GM12878 (cell line): ENCODE measurements at regions not wholly inside any gene's neighbourhood (a gene's known extent, or its start where the extent isn't known, plus 50 kb on each side); places are given as distances from the start of the nearest gene placed in this dataset.

Experiments
- ATAC-seq: fragments of 200-7000 bp; cut with Tn5 transposase; 3 replicates; pipeline ENCODE4 v1.9.1; 2020; ENCODE audit warnings: mild to moderate bottlenecking, moderate library complexity
- BruUV-seq: library from RNA; stranded (reverse); fragments of 400-500 nt; replicated peaks from 2 replicates; lab custom pipeline; 2021; lab: Mats Ljungman, UMichigan
- CTCF ChIA-PET: fragments of 300-600 bp; sonication (Branson Sonifier 250); formaldehyde crosslinking; extraction: SDS; loops from one replicate; lab custom pipeline; 2021; ENCODE audit warnings: inconsistent platforms; lab: Yijun Ruan, JAX
- POLR2A ChIA-PET: fragments of 350-600 bp; formaldehyde crosslinking; extraction: SDS; loops from one replicate; lab custom pipeline; 2021; ENCODE audit warnings: inconsistent platforms; lab: Charles Lee
- RAD21 ChIA-PET: fragments of 300-600 bp; sonication (Branson Sonifier 250); formaldehyde crosslinking; loops from one replicate; lab custom pipeline; 2023; ENCODE audit warnings: antibody characterized with exemption; ENCODE audit not compliant: unreplicated experiment; lab: Charles Lee
- SMC1A ChIA-PET: fragments of 300-600 bp; sonication (Branson Sonifier 250); formaldehyde crosslinking; loops from one replicate; lab custom pipeline; 2023; ENCODE audit not compliant: unreplicated experiment, uncharacterized antibody; lab: Charles Lee
- DNase-seq: peaks from one replicate; pipeline ENCODE4 v3.0.0-alpha.2; 2011; ENCODE audit warnings: low read depth, low spot score
- FAIRE-seq: peaks from 3 replicates; lab custom pipeline; 2011; peaks lifted over from hg19 to GRCh38; lab: Jason Lieb, UNC
- H2AFZ ChIP-seq: 2 replicates; pipeline ENCODE4 v1.6.0; 2011; ENCODE audit warnings: low read depth, low read length, control low read depth; ENCODE audit not compliant: control insufficient read depth
- H3K27ac ChIP-seq: 2 replicates; pipeline ENCODE4 v1.5.1; 2011; ENCODE audit warnings: control low read depth; ENCODE audit not compliant: control insufficient read depth, insufficient read depth
- H3K27me3 ChIP-seq, 2 experiments: replicated peaks in 1 of 2; 2 replicates each; pipeline versions ENCODE4 v1.6.0 to v1.6.1; 2011; ENCODE audit warnings: low read length in 1 of 2; ENCODE audit not compliant: control insufficient read depth in 2 of 2, insufficient read depth in 2 of 2
- H3K36me3 ChIP-seq, 2 experiments: 2 replicates each; pipeline ENCODE4 v1.5.1; 2011; ENCODE audit warnings: low read length in 1 of 2; ENCODE audit not compliant: control insufficient read depth in 2 of 2, insufficient read depth in 2 of 2
- H3K4me1 ChIP-seq: 2 replicates; pipeline ENCODE4 v1.6.1; 2011; ENCODE audit warnings: mild to moderate bottlenecking, low read length, moderate library complexity, mixed read lengths; ENCODE audit not compliant: control insufficient read depth, insufficient read depth
- H3K4me2 ChIP-seq: 2 replicates; pipeline ENCODE4 v1.6.0; 2011; ENCODE audit warnings: control low read depth; ENCODE audit not compliant: control insufficient read depth, insufficient read depth
- H3K4me3 ChIP-seq: fragments of 200-600 bp; sonication (generic); 2 replicates; pipeline ENCODE4 v1.5.1; 2016
- H3K79me2 ChIP-seq: 2 replicates; pipeline ENCODE4 v1.6.0; 2011; ENCODE audit warnings: low read length; ENCODE audit not compliant: control insufficient read depth, insufficient read depth
- H3K9ac ChIP-seq: 2 replicates; pipeline ENCODE4 v1.8.0; 2011; ENCODE audit warnings: low read length, control low read depth, mixed read lengths; ENCODE audit not compliant: control insufficient read depth, insufficient read depth
- H3K9me3 ChIP-seq: replicated peaks from 3 replicates; pipeline ENCODE4 v1.5.1; 2011; ENCODE audit warnings: mild to moderate bottlenecking, low read length; ENCODE audit not compliant: control insufficient read depth, insufficient read depth
- H4K20me1 ChIP-seq: 2 replicates; pipeline ENCODE4 v1.6.0; 2011; ENCODE audit not compliant: control insufficient read depth, insufficient read depth
- CEBPZ ChIP-seq: fragments of 150-350 bp; IDR thresholded peaks from 2 replicates; pipeline ENCODE4 v1.6.1; 2016; ENCODE audit warnings: low read depth, low read length
- CUX1 ChIP-seq: IDR thresholded peaks from 2 replicates; pipeline ENCODE4 v1.6.1; 2012; ENCODE audit warnings: improper control_type of control experiment, low read depth, low read length; ENCODE audit not compliant: insufficient replicate concordance
- HDAC6 ChIP-seq: fragments of 200-600 bp; sonication (generic); IDR thresholded peaks from one replicate; pipeline ENCODE4 v1.8.0; 2017; ENCODE audit warnings: antibody characterized with exemption; ENCODE audit not compliant: unreplicated experiment
- IRF3 ChIP-seq: fragments of 450-650 bp; IDR thresholded peaks from 2 replicates; pipeline ENCODE4 v1.6.1; 2014; ENCODE audit warnings: mild to moderate bottlenecking
- RELA ChIP-seq: fragments of 450-650 bp; IDR thresholded peaks from 2 replicates; pipeline ENCODE4 v1.8.0; 2014; ENCODE audit warnings: borderline replicate concordance; ENCODE audit not compliant: partially characterized antibody
- REST ChIP-seq: IDR thresholded peaks from 2 replicates; pipeline ENCODE4 v1.6.1; 2012; ENCODE audit warnings: mild to moderate bottlenecking, low read depth, low read length
- ZNF24 ChIP-seq: fragments of 450-650 bp; IDR thresholded peaks from 2 replicates; pipeline ENCODE4 v1.6.1; 2017; ENCODE audit warnings: antibody characterized with exemption, mild to moderate bottlenecking
- ZSCAN29 ChIP-seq: fragments of 450-650 bp; IDR thresholded peaks from 2 replicates; pipeline ENCODE4 v1.6.1; 2017; ENCODE audit warnings: mild to moderate bottlenecking, moderate library complexity
- whole genome bisulfite sequencing: methylation state at CpG from one replicate; pipeline ENCODE4 v1.1.6; 2016; ENCODE audit warnings: low lambda C conversion rate; ENCODE audit not compliant: insufficient replicate concordance, insufficient coverage; ENCODE audit errors: missing lambda C conversion rate; 5-methylcytosine and 5-hydroxymethylcytosine counted together
- in situ Hi-C: fragments of 300-500 bp; cut with MboI; formaldehyde crosslinking; loops from 9 replicates; pipeline ENCODE4 v1.14.3; 2018; ENCODE audit warnings: mixed read lengths
- intact Hi-C: fragments of 100-400 bp; cut with micrococcal nuclease; formaldehyde crosslinking; loops from one replicate; pipeline ENCODE4 v1.14.2; 2022; ENCODE audit not compliant: unreplicated experiment

GRCh38 chr6:139801571-139802321 lies 427.3 kb upstream of the CITED2 start:
- H3K9ac ChIP-seq: no peak overlapping the region
- SMC1A ChIA-PET: interaction anchor here (0.6 to 1.3 kb wide), 6 partner anchors 16 to 211 kb away, joined by 3 to 4 read pairs (median 3); no protein-coding TSS in a partner anchor
- H3K4me2 ChIP-seq: no peak overlapping the region
- H3K79me2 ChIP-seq: no peaks in the 10 kb centered on the region
- RAD21 ChIA-PET: interaction anchor here (0.7 to 1.6 kb wide), 2 partner anchors 37 to 510 kb away, joined by 3 to 8 read pairs; partner anchors contain the start of gene TXLNB
- intact Hi-C loops: no loop called here
- no peaks in the 10 kb centered on the region for H4K20me1 ChIP-seq
- H3K4me1 ChIP-seq: no peaks in the 10 kb centered on the region
- in situ Hi-C loops: no loop called here
- H3K36me3 ChIP-seq: no peaks in the 10 kb centered on the region
- H3K4me3 ChIP-seq: no peak overlapping the region
- DNase-seq (no peak), ATAC-seq (peak; percentile 44; the same call in 1 of the 3 replicates), FAIRE-seq (no peak)
- no TSS peak for BruUV-seq
- H2AFZ ChIP-seq: no peak overlapping the region
- H3K27ac ChIP-seq: no peak overlapping the region
- POLR2A ChIA-PET: interaction anchor here (0.7 kb wide), 2 partner anchors 70 to 80 kb away, joined by 3 read pairs; no protein-coding TSS in a partner anchor
- 90% methylated on average over 2 of the region's 2 CpGs for WGBS
- CTCF ChIA-PET: interaction anchor here (0.7 to 1.0 kb wide), 2 partner anchors 16 to 300 kb away, joined by 3 to 4 read pairs; no protein-coding TSS in a partner anchor
- no peaks in the 10 kb centered on the region; the same call in 2 of the 3 replicates for H3K9me3 ChIP-seq
- no peaks in the 10 kb centered on the region for H3K27me3 ChIP-seq
- TF ChIP-seq CUX1 (no peak), CEBPZ (no peak), REST (peak; percentile 80), ZNF24 (peak; percentile 77), HDAC6 (no peak), ZSCAN29 (no peak), IRF3 (no peak), RELA (no peak)
